GM13977 (cell line): ENCODE measurements at regions not wholly inside any gene's neighbourhood (a gene's known extent, or its start where the extent isn't known, plus 50 kb on each side); places are given as distances from the start of the nearest gene placed in this dataset.

ENCODE experiments used
- DNase-seq: peaks from one replicate; pipeline ENCODE4 v3.0.0; 2012; ENCODE audit warnings: low spot score
- in situ Hi-C: fragments of 300-500 bp; cut with MboI; formaldehyde crosslinking; loops from one replicate; pipeline ENCODE4 v1.12.0; 2022; ENCODE audit warnings: low sequenced_read_pairs, low pct_unique_long_range_greater_than_20kb, mixed read lengths, inconsistent platforms; ENCODE audit not compliant: unreplicated experiment
- TF ChIP-seq, protein P1 (sequence below): IDR thresholded peaks from 2 replicates; pipeline ENCODE4 v1.5.1; 2012; ENCODE audit warnings: mild to moderate bottlenecking, control low read depth; ENCODE audit not compliant: insufficient read depth; ENCODE audit errors: extremely low read depth, missing control alignments

DNA sequence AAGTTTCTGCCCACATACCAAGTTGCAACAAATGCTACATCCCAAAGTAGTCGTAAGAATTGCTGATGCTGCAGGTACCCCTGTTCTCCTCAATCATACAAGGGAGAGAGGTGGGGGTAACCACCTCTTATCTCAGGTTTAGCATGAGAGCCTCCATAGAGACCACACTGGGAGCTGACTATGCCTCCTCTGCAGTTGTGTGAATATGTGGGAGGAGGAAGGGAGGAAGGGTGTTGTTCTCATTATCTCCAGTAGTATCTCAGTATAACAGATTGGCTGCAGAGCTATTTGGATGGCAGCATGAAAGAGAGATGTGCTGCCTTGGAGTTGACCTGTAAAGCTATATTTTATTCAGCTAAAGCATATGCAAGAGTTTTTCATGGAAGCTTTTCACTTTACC is 690.7 kb downstream of the KCNJ3 start:
- in situ Hi-C loops, result loop anchor here (25.0 kb wide), 1 partner anchor 423 kb away; no protein-coding TSS in a partner anchor
- TF ChIP-seq, protein P1, sequence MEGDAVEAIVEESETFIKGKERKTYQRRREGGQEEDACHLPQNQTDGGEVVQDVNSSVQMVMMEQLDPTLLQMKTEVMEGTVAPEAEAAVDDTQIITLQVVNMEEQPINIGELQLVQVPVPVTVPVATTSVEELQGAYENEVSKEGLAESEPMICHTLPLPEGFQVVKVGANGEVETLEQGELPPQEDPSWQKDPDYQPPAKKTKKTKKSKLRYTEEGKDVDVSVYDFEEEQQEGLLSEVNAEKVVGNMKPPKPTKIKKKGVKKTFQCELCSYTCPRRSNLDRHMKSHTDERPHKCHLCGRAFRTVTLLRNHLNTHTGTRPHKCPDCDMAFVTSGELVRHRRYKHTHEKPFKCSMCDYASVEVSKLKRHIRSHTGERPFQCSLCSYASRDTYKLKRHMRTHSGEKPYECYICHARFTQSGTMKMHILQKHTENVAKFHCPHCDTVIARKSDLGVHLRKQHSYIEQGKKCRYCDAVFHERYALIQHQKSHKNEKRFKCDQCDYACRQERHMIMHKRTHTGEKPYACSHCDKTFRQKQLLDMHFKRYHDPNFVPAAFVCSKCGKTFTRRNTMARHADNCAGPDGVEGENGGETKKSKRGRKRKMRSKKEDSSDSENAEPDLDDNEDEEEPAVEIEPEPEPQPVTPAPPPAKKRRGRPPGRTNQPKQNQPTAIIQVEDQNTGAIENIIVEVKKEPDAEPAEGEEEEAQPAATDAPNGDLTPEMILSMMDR, result no peak
- no peak for DNase-seq

DNA sequence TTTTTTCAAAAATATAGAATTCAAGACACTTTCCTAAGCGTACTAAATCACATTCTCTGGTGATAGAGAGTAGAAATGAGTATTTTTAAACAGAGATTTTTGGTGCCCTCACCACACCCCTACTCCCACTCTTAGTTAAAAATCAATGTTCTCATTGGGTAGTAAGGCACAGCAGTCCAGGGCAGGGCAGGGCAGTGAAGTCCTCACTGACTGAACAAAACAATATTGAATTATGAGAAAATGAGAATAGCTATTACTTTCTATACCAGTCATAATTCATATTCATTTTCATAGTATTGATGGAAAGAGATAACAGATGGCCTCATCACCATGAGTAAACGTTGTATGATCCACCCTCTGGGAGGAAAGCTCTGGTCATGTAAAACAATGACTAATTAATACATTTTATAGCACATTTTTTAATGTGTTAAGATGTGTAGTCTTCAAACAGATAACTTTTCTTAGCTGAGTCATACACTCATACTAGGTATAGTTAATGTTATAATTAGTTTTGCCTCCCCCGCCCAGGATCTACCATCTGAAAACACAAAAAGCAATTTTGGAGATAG is 686.1 kb downstream of the KCNJ3 start:
- in situ Hi-C loops, result loop anchor here (25.0 kb wide), 1 partner anchor 428 kb away; no protein-coding TSS in a partner anchor
- TF ChIP-seq, protein P1, result no peak

DNA sequence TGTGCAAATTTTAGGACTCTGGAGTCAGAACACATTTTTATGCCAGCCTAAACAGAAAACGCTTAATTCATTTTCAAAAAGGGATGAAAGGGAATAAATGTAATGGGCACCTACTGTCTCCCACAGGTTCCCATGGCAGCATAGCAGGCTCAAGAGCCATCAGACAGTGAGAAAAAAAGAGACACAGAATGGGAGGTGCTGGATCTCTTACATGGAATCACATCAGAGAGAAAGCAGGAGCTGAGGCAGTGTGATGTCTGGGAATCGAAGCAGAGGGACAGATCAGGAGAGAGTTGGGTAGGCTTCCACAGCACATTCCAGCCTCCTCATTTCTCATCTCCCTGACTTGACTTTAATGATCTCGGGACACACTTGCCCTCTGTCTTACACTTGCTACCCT is 684.3 kb downstream of the KCNJ3 start:
- DNase-seq, result no peak
- TF ChIP-seq, protein P1, result no peak
- in situ Hi-C loops, result loop anchor here (25.0 kb wide), 1 partner anchor 430 kb away; no protein-coding TSS in a partner anchor

More for the DNA sequence above, 686.1 kb downstream of the KCNJ3 start:
- no peak for DNase-seq

DNA sequence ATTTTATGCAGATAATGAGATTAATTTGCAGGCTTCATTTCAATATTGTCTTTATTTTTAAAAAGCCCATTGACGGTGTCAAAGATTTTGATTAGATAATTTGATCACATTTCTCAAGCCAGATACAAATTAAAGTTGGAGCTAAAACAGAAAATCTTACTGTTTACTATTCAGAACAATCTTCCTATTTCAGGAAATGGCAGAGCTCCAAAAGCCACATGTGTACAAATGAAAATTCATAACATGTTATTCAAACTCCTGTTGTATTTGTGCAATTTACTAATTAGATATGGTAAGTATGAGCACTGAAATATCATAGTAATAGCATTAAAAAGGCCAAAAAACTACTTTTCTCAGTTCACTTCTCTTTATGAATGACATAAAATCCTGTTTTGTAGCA is 682.9 kb downstream of the KCNJ3 start:
- no peak for DNase-seq
- TF ChIP-seq, protein P1, result no peak
- in situ Hi-C loops, result loop anchor here (25.0 kb wide), 1 partner anchor 431 kb away; no protein-coding TSS in a partner anchor

GRCh38 chr2:155379494-155379893 is 681.0 kb downstream of the KCNJ3 start:
- TF ChIP-seq, protein P1, result no peak
- in situ Hi-C loops, result loop anchor here (25.0 kb wide), 1 partner anchor 433 kb away; no protein-coding TSS in a partner anchor
- no peak for DNase-seq

GRCh38 chr2:155377931-155378444 is 679.5 kb downstream of the KCNJ3 start:
- in situ Hi-C loops, result loop anchor here (25.0 kb wide), 1 partner anchor 434 kb away; no protein-coding TSS in a partner anchor
- TF ChIP-seq, protein P1, result no peak
- DNase-seq, result no peak
